ENCODE measurements at regions not wholly inside any gene's neighbourhood (a gene's known extent, or its start where the extent isn't known, plus 50 kb on each side); places are given as distances from the start of the nearest gene placed in this dataset.

DNA sequence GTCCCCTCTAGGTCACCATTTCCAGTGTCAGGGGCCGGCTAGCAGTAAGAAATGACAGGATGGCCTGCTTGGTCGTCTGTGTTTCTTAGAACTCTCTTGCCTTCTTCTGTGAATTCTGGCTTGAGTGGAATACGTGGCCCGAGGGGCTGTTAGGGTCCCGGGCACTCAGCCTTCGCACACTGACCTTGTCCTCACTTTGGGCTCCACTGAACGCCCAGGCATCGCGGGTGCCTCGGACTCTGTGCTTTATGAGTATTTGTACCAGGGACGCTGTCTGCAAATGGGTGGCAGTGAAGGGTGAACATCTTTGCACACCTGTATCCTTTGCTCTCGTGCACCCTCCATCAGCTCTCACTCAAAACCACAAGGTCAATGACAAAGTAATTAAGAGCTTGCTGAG, 123.4 kb upstream of the ANO1 start:
- no peak for DNase-seq

GRCh38 chr11:69956669-69957190, 121.4 kb upstream of the ANO1 start:
- no peak for DNase-seq

GRCh38 chr11:69957849-69958248, 120.3 kb upstream of the ANO1 start:
- no peak for DNase-seq

- DNase-seq: no peak
Measured at GRCh38 chr11:69958308-69958707, 119.8 kb upstream of the ANO1 start.

GRCh38 chr11:69959461-69959860, 118.7 kb upstream of the ANO1 start:
- no peak for DNase-seq

DNA sequence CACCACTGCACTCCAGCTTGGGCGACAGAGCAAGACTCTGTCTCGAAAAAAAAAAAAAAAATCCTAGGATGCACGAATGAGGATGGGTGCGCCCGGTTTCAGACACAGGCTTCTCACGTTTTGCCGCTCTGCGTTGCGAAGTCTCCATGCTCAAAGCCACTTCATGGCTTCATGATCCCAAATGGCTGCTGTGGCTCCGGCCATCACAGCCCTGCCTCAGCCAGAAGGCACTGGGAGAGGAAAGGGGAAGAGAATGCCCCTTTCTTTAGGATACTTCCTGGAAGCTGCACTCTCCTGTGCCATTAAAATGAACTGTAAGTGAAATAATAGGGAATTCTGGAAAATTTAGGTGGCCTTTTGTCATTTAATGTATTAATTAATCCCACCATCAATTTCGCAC, 116.4 kb upstream of the ANO1 start:
- no peak for DNase-seq

- DNase-seq: no peak
Measured at GRCh38 chr11:69962152-69962551, 116.0 kb upstream of the ANO1 start.

DNA sequence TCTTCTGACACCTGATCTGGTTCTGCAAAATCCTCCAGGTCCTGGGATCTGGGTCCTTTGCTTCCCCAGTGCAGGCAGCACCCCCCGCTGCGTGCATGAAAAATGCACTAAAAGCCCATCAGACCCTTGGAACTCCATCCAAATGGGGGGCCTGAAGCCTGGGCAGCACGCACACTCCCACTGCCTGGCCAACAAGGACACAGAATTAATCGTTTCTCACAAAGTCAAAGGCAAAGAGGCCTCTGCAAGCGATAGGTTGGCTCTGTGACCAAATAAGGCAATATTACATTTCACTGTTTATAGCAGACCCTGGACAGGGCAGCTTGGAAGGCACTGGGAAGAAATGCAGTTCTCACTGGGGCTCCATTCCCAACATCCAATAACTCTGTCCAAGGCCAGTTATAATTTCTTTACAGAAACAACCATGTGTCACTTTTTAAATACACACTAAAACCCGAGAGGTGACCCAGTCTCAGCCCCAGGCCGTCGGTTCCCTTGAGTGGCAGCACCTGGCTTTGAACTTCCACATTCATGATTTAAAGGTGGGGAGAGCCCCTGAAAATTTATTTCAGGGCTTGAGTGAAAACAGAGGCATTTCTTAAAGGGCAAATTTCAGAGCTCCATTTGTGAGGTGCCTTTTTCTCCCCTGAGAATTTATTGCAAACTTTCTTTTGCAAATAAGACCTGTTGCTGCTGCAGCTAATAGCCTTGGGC, 114.4 kb upstream of the ANO1 start:
- DNase-seq: no peak

DNA sequence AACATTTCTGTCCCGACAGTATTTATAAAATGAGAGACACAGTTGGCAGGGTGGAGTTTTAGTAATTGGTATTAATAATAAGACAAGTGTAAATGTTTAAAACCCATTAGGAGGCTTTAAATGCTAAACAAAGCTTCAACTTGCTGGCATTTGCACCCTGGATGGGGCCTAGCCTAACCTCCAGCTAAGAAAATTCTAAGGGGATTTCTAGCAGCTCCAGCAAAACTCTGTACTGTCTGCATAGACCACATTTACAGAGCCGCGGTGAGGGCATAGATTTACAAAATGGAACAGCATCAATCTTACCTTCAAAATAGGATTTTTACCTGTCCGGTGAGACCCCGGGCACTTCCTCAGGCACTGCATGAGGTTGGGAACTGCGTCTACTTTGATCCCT, 113.9 kb upstream of the ANO1 start:
- DNase-seq: no peak

GRCh38 chr11:69965821-69966582, 112.1 kb upstream of the ANO1 start:
- no peak for DNase-seq

- DNase-seq: no peak
Measured at GRCh38 chr11:69966583-69966835, 111.6 kb upstream of the ANO1 start.

DNA sequence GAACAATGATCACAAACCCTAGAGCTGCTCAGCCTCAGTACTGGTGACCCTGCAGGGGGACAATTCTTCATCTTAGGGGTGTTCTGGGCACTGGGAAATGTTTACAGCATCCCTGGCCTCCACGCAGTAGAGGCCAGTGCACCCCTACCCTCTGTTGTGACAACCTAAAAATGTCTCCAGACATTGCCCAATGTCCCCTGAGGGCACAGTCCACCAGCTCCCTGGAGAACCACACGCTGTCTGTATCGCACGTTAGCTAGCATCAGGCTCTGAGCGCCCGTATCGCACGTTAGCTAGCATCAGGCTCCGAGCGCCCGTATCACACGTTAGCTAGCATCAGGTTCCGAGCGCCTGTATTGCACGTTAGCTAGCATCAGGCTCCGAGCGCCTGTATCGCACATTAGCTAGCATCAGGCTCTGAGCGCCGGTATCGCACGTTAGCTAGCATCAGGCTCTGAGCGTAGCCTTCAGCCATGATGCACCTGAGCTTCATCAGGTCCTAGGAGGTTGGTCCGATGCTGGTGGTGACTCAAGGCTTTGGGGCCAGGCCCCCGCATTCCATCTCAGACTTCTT, 111.1 kb upstream of the ANO1 start:
- DNase-seq: no peak

- DNase-seq: no peak
Measured at GRCh38 chr11:69967484-69967883, 110.6 kb upstream of the ANO1 start.

DNA sequence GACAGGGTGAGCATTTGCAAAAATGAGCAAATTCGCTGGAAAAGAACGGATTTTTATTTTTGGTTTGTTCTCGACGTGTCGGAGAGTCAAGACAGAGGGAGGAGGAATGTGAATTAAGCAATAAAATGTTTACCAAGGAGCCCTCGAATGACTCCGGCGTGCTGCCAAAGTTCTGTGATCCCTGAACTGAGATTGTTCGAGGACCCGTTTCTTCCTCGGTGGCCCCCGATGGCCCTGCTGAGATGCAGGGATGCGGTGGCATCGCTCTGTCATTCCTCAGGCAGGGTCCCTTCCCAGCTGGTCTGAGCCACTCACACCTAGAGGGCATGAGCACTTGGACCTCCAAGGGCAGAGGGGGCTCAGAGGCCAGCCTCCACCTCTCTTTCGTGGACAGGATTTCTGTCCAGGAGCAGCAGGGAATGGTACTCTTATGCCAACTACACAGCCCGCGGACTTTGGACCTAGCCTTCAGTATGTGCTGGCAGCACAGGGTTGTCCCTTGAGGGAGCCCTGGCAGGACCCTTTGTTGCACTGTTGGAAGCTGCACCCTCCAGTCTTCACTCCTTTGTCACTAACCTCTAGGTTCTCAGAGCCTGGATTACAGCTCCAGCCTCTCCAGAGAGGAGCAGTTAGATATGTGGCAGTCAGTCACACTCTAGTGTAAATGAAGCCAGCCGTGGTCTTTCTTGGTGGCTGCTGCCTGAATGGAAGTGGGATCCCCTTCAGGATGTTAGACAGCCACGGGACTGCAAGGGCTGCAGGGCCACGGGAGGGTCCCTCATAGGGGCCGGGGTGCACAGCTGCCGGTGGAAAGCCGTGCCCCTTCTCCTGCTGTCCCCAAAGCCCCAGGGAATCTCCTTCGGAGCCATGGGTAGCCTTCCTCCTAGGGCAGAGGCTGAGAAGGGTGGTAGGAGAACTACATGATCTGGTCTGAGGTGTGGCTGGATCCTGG, 109.4 kb upstream of the ANO1 start:
- no peak for DNase-seq

DNA sequence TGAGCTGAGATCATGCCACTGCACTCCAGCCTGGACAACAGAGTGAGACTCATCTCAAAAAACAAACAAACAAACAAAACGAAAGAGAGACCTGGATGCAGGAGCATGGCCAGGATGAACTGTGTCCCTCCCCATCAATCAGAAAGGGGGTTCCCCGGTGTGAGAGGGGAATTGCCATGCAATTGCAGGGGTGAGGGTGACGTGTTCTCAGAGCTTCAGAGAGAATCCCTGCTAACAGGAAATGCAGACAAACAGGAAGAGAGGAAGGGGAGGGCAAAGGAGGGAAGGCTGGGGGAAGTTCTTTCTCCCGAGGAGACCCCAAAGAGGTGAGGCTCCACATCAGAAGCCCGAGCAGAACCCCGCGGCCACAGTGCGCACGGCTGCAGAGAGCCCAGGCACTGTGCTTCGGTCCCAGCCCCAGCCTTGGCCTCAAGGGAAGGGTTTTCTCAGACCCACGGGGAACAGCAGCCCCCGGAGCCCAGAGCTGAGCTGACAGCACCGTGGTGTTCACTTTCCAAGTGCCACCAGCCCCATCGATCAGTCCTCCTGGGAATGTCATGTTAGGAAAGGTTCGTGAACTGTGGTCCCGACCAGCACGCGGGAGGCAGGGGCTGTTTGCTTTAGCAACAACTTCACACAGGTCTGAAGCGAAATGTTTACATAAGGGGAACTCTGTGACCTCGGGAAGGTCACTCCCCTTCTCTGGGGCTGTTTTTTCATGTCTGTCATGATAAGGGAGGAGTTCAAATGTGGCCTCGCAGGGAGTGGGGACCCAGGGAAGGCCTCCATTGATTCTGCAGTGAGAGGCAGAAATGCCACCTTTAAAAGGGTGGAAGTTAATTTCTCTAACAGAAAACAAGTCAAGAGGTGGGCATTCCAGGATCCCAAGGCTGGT, 108.0 kb upstream of the ANO1 start:
- no peak for DNase-seq

GRCh38 chr11:69970785-69971535, 107.2 kb upstream of the ANO1 start:
- no peak for DNase-seq

DNA sequence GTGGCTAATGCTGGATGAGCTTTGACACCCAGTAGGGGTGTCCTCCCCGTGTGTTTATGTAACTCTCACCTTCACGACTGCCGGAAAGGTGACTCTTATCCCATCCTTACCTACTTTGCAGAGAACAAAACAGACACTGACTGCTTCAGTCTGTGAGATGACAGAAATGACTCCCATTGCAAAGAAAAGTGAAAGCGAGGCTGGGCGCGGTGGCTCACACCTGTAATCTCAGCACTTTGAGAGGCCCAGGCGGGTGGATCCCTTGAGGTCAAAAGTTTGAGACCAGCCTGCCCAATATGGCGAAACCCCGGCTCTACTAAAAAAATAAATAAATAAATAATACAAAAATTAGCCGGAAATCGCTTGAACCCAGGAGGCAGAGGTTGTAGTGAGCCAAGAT, 106.4 kb upstream of the ANO1 start:
- no peak for DNase-seq

- DNase-seq: no peak
Measured at GRCh38 chr11:69972351-69972802, 105.7 kb upstream of the ANO1 start.

GRCh38 chr11:69974528-69974927, 103.6 kb upstream of the ANO1 start:
- DNase-seq: no peak

GRCh38 chr11:69975822-69976221, 102.3 kb upstream of the ANO1 start:
- no peak for DNase-seq

DNA sequence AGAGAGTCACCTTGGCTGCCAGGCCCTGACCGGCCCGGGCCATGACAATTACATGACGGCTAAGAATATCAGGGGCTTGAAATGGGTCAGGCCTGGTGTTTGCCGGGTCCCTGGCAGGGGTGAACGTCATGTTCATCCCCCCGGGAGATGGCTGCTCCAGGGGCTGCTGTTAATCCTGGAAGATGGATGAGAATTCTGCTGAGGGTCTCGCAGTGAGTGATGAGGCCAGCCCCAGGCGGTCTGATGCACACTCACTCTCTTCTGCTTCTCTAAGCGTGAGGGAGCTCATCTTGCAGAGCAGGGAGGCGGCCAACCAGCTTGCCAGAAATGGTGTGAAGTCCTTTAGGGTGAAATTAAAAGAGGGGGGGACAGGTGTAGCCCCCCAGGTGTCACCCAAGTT, 101.3 kb upstream of the ANO1 start:
- no peak for DNase-seq

Data from NCI-H82 (cell line).